ENCODE measurements at regions not wholly inside any gene's neighbourhood (a gene's known extent, or its start where the extent isn't known, plus 50 kb on each side); places are given as distances from the start of the nearest gene placed in this dataset.
A peak's percentile ranks its signal among the peaks of the same experiment; 100 is the strongest.

DNA sequence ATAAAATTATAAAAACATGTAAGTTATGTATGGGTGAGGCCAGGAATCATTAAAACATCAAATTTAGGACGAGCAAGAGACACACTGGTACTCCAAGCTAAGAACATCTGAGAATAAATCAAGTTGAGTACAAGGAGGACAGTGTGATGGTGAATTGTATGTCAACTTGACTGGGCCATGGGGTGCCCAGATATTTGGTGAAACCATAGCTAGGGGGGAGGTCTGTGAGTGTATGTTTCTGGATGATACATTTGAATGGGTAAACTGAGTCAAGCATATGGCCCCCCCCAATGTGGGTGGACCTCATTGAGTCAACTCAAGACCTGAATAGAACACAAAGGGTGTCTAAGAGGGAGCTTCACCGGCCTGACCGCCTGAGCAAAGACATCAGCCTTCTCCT, 115.3 kb upstream of the BCOR start:
- Histone ChIP-seq H3K36me3 (ENCODE audit: low read depth) (no peaks in the 10 kb centered on the region), H3K4me1 (ENCODE audit: low read depth) (no peaks in the 10 kb centered on the region), H3K9me3 (no peaks in the 10 kb centered on the region), H3K4me3 (no peak overlapping the region)
- ATAC-seq (no peak), DNase-seq (no peak)
- intact Hi-C loops (cut with DNase I, micrococcal nuclease): no loop called here
- TF ChIP-seq, protein P1, sequence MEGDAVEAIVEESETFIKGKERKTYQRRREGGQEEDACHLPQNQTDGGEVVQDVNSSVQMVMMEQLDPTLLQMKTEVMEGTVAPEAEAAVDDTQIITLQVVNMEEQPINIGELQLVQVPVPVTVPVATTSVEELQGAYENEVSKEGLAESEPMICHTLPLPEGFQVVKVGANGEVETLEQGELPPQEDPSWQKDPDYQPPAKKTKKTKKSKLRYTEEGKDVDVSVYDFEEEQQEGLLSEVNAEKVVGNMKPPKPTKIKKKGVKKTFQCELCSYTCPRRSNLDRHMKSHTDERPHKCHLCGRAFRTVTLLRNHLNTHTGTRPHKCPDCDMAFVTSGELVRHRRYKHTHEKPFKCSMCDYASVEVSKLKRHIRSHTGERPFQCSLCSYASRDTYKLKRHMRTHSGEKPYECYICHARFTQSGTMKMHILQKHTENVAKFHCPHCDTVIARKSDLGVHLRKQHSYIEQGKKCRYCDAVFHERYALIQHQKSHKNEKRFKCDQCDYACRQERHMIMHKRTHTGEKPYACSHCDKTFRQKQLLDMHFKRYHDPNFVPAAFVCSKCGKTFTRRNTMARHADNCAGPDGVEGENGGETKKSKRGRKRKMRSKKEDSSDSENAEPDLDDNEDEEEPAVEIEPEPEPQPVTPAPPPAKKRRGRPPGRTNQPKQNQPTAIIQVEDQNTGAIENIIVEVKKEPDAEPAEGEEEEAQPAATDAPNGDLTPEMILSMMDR (IDR thresholded peaks at IDR 0.05): no peak

DNA sequence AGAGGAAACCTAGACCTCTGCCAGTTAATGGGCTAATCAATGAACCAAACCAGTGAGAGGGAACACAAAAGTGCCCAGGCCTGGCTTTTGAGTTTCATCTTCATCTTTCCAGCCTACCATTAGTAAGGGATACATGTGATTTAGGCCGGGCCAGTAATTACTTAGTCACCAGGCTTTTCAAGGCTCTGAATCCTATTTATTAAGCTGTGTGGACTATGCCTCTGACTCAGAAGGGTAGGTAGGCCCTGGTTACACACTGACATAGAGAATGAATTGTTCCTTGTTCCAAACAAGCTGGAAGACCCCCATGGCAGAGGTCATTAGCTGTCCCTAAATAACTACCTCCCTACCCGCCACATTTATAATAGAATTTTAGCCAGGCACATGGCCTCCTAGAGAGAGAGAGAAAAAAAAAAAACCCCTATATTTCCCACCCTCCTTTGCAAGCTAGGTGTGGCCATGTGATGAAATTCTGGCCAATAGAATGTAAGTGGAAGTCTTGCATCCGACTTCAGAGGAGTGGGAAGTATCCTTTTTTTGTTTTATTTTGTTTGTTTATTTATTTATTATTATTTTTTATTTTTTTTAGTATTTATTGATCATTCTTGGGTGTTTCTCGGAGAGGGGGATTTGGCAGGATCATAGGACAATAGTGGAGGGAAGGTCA, 112.3 kb upstream of the BCOR start:
- no peak for ATAC-seq

DNA sequence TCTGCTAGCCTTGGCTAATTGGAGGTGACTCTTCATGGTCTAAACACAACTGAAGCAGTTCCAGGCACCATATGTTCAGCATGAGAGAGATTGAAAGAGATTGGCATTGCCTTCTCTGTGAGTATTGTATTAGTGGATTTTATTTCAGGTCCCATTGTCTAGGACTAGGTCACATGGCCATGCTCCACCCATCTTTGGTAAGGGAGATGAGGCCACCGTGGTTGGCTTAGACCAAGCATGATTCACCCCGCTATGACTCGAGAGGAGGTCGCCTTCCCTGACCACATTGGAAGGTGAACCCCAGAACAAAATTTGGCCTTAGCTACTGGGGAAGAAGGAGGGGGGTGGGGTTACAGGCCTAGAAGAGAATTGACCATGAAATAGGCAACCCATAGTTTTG, 109.9 kb upstream of the BCOR start:
- no peaks in the 10 kb centered on the region for H3K36me3 ChIP-seq (ENCODE audit: low read depth)
- TF ChIP-seq, protein P1 (IDR thresholded peaks at IDR 0.05): no peak
- no peaks in the 10 kb centered on the region for H3K9me3 ChIP-seq
- no peak for DNase-seq
- ATAC-seq: no peak
- no peak overlapping the region for H3K4me3 ChIP-seq
- intact Hi-C loops (cut with DNase I, micrococcal nuclease): no loop called here
- H3K4me1 ChIP-seq (ENCODE audit: low read depth): no peaks in the 10 kb centered on the region

More for the DNA sequence above, 112.3 kb upstream of the BCOR start:
- no peak for DNase-seq
- TF ChIP-seq, protein P1 (IDR thresholded peaks at IDR 0.05): no peak
- Histone ChIP-seq H3K4me1 (ENCODE audit: low read depth) (no peaks in the 10 kb centered on the region), H3K9me3 (no peaks in the 10 kb centered on the region), H3K4me3 (no peak overlapping the region), H3K36me3 (ENCODE audit: low read depth) (no peaks in the 10 kb centered on the region)
- intact Hi-C loops (cut with DNase I, micrococcal nuclease): no loop called here

DNA sequence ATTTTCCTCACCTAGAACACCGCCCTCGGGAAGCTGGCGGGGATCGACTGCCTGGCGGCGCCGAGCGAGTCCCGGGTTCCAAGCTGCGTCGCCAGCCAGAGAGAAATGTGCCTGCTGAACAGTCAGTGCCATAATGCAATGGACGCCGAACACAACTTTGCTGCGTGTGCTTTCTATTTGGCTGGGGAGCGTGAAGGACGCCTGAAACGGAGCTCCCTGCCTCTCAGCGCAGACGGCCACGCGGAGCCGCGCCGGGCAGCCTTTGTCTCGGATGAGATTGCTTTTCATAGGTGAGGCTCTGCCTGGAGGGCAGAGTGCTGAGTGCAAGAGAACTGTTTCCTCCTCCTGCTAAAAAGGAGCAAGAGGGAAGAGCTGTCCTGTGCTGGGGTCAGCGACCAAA, 107.7 kb upstream of the BCOR start:
- TF ChIP-seq, protein P1 (IDR thresholded peaks at IDR 0.05): no peak
- DNase-seq (peak in 1 of 3 donors; percentile 26), ATAC-seq (no peak)
- Histone ChIP-seq H3K4me1 (ENCODE audit: low read depth) (no peaks in the 10 kb centered on the region), H3K4me3 (no peak overlapping the region), H3K9me3 (no peaks in the 10 kb centered on the region), H3K36me3 (ENCODE audit: low read depth) (no peaks in the 10 kb centered on the region)
- intact Hi-C loops (cut with DNase I, micrococcal nuclease): no loop called here

DNA sequence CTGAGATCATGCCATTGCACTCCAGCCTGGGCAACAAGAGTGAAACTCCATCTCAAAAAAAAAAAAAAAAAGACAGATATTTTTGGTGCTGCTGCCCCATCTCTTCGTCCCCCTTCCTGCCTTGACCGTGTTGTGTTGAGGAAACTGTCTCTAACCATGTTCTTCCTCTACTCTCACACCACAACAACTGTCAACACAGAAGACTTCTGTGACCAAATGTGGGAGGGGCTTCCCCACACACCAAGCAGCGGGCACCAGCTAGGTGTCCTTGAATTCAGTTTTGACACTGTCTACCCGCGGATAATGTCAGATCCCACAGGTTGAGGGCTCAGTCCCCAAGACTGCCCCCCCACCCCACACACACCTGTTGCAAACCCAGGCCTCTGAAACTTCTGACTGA, 104.7 kb upstream of the BCOR start:
- ATAC-seq (peak; percentile 32), DNase-seq (no peak)
- TF ChIP-seq, protein P1 (IDR thresholded peaks at IDR 0.05): no peak
- Histone ChIP-seq H3K4me3 (no peak overlapping the region), H3K9me3 (no peaks in the 10 kb centered on the region), H3K4me1 (ENCODE audit: low read depth) (no peaks in the 10 kb centered on the region), H3K36me3 (ENCODE audit: low read depth) (no peaks in the 10 kb centered on the region)
- intact Hi-C loops (cut with DNase I, micrococcal nuclease): no loop called here
